ENCODE measurements at regions not wholly inside any gene's neighbourhood (a gene's known extent, or its start where the extent isn't known, plus 50 kb on each side); places are given as distances from the start of the nearest gene placed in this dataset.

DNA sequence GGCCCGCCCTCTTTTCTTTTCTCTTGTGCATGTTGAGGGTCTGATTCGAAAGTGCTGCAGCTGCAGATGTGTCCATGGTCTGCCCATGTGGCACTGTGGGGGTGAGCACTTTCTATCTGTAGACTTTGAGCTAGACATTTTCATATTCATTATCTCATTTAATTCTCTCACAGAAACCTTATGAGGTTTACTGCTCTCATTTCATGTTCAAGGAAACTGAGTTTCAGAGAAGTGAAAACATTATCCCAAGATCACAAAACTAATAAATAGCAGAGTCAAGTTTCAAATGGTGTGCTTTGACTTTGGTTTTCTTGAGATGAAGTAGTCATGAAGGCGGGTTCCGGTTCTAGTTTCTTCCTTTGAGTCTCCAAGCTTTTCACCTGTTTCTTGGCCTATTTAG is 536.5 kb upstream of the ZNF462 start:
- no peak overlapping the region for H3K14ac ChIP-seq (ENCODE audit: insufficient read length)
- no peak overlapping the region for H2BK12ac ChIP-seq (ENCODE audit: low read depth, low read length)
- no peak overlapping the region for H3K4me3 ChIP-seq (ENCODE audit: extremely low read depth in 1 of 4, insufficient read depth in 2 of 4, low read depth in 3 of 4, low read length in 4 of 4)
- ChIA-PET CTCF (ENCODE audit: partially characterized antibody) (interaction anchor here (1.1 kb wide), 1 partner anchor 80 kb away, joined by 3 read pairs; no protein-coding TSS in a partner anchor), POLR2A (ENCODE audit: partially characterized antibody) (no interaction called here)
- H4K91ac ChIP-seq (replicated peaks; ENCODE audit: insufficient read length, low read length): no peak overlapping the region
- H4K20me1 ChIP-seq (replicated peaks in 1 of 2; ENCODE audit: control insufficient read depth in 1 of 2, insufficient read depth in 2 of 2, low read length in 2 of 2): no peaks in the 10 kb centered on the region
- no peak overlapping the region for H3K4me2 ChIP-seq (ENCODE audit: insufficient read depth in 1 of 2, low read depth in 2 of 2, low read length in 2 of 2)
- H3K27me3 ChIP-seq (replicated peaks in 1 of 4; ENCODE audit: control insufficient read depth in 3 of 4, extremely low read depth in 1 of 4, insufficient read depth in 3 of 4, low read length in 3 of 4): no peaks in the 10 kb centered on the region
- H3K9me3 ChIP-seq (ENCODE audit: insufficient read depth in 2 of 2, low read depth in 1 of 2, low read length in 1 of 2): no peaks in the 10 kb centered on the region
- DNase-seq (ENCODE audit: low read depth in 1 of 2, low spot score in 2 of 2): no peak
- no peak overlapping the region for H2BK15ac ChIP-seq (ENCODE audit: low read length)
- H3K36me3 ChIP-seq (ENCODE audit: control insufficient read depth in 2 of 4, insufficient read depth in 4 of 4, low read length in 3 of 4): no peaks in the 10 kb centered on the region
- no peak for FAIRE-seq
- no peaks in the 10 kb centered on the region for H3K79me1 ChIP-seq (ENCODE audit: low read depth, low read length)
- H3K23me2 ChIP-seq (ENCODE audit: low read depth, low read length): no peaks in the 10 kb centered on the region
- H3K23ac ChIP-seq (ENCODE audit: insufficient read length): no peak overlapping the region
- no peak overlapping the region for H2AFZ ChIP-seq (ENCODE audit: low read length)
- H3K18ac ChIP-seq (ENCODE audit: extremely low read depth, low read length): no peak overlapping the region
- no peak overlapping the region for H2BK120ac ChIP-seq (replicated peaks; ENCODE audit: low read depth, low read length)
- H3K4ac ChIP-seq (replicated peaks; ENCODE audit: insufficient read length, low read depth, low read length): no peak overlapping the region
- no peak overlapping the region for H4K8ac ChIP-seq (ENCODE audit: extremely low read depth, insufficient read depth, low read length)
- H2BK20ac ChIP-seq (ENCODE audit: low read length): no peak overlapping the region
- H3K56ac ChIP-seq (replicated peaks; ENCODE audit: insufficient read length, low read depth, low read length): no peak overlapping the region
- H3K4me1 ChIP-seq (replicated peaks in 1 of 4; ENCODE audit: control insufficient read depth in 3 of 4, insufficient read depth in 4 of 4, low read length in 3 of 4): peaks cover 0 to 3% (median 0%) of the 10 kb centered on the region in 4 experiments; a peak in 3 of 7 replicates
- H2BK5ac ChIP-seq (ENCODE audit: low read depth, low read length): no peak overlapping the region
- no peak overlapping the region for H2AK5ac ChIP-seq (ENCODE audit: low read depth, low read length)
- WGBS, 2 experiments (ENCODE audit: extremely low coverage in 1 of 2, insufficient coverage in 1 of 2, insufficient read length in 1 of 2, insufficient replicate concordance in 2 of 2, low coverage in 1 of 2, low lambda C conversion rate in 2 of 2, missing lambda C conversion rate in 1 of 2): 96% methylated on average over 4 of the region's 4 CpGs; no CpG with 5 or more reads in 1 of the 2 experiments
- no peak overlapping the region for H3K27ac ChIP-seq (ENCODE audit: low read depth, low read length)
- no peaks in the 10 kb centered on the region for H3K79me2 ChIP-seq (ENCODE audit: control insufficient read depth in 1 of 2, insufficient read depth in 2 of 2, low read length in 2 of 2)
- H3K9ac ChIP-seq (replicated peaks in 1 of 4; ENCODE audit: extremely low read depth in 1 of 4, low read depth in 3 of 4, low read length in 3 of 4): no peak overlapping the region
- H4K5ac ChIP-seq (ENCODE audit: insufficient read length, low read depth, low read length): no peak overlapping the region
- TF ChIP-seq, protein P1, sequence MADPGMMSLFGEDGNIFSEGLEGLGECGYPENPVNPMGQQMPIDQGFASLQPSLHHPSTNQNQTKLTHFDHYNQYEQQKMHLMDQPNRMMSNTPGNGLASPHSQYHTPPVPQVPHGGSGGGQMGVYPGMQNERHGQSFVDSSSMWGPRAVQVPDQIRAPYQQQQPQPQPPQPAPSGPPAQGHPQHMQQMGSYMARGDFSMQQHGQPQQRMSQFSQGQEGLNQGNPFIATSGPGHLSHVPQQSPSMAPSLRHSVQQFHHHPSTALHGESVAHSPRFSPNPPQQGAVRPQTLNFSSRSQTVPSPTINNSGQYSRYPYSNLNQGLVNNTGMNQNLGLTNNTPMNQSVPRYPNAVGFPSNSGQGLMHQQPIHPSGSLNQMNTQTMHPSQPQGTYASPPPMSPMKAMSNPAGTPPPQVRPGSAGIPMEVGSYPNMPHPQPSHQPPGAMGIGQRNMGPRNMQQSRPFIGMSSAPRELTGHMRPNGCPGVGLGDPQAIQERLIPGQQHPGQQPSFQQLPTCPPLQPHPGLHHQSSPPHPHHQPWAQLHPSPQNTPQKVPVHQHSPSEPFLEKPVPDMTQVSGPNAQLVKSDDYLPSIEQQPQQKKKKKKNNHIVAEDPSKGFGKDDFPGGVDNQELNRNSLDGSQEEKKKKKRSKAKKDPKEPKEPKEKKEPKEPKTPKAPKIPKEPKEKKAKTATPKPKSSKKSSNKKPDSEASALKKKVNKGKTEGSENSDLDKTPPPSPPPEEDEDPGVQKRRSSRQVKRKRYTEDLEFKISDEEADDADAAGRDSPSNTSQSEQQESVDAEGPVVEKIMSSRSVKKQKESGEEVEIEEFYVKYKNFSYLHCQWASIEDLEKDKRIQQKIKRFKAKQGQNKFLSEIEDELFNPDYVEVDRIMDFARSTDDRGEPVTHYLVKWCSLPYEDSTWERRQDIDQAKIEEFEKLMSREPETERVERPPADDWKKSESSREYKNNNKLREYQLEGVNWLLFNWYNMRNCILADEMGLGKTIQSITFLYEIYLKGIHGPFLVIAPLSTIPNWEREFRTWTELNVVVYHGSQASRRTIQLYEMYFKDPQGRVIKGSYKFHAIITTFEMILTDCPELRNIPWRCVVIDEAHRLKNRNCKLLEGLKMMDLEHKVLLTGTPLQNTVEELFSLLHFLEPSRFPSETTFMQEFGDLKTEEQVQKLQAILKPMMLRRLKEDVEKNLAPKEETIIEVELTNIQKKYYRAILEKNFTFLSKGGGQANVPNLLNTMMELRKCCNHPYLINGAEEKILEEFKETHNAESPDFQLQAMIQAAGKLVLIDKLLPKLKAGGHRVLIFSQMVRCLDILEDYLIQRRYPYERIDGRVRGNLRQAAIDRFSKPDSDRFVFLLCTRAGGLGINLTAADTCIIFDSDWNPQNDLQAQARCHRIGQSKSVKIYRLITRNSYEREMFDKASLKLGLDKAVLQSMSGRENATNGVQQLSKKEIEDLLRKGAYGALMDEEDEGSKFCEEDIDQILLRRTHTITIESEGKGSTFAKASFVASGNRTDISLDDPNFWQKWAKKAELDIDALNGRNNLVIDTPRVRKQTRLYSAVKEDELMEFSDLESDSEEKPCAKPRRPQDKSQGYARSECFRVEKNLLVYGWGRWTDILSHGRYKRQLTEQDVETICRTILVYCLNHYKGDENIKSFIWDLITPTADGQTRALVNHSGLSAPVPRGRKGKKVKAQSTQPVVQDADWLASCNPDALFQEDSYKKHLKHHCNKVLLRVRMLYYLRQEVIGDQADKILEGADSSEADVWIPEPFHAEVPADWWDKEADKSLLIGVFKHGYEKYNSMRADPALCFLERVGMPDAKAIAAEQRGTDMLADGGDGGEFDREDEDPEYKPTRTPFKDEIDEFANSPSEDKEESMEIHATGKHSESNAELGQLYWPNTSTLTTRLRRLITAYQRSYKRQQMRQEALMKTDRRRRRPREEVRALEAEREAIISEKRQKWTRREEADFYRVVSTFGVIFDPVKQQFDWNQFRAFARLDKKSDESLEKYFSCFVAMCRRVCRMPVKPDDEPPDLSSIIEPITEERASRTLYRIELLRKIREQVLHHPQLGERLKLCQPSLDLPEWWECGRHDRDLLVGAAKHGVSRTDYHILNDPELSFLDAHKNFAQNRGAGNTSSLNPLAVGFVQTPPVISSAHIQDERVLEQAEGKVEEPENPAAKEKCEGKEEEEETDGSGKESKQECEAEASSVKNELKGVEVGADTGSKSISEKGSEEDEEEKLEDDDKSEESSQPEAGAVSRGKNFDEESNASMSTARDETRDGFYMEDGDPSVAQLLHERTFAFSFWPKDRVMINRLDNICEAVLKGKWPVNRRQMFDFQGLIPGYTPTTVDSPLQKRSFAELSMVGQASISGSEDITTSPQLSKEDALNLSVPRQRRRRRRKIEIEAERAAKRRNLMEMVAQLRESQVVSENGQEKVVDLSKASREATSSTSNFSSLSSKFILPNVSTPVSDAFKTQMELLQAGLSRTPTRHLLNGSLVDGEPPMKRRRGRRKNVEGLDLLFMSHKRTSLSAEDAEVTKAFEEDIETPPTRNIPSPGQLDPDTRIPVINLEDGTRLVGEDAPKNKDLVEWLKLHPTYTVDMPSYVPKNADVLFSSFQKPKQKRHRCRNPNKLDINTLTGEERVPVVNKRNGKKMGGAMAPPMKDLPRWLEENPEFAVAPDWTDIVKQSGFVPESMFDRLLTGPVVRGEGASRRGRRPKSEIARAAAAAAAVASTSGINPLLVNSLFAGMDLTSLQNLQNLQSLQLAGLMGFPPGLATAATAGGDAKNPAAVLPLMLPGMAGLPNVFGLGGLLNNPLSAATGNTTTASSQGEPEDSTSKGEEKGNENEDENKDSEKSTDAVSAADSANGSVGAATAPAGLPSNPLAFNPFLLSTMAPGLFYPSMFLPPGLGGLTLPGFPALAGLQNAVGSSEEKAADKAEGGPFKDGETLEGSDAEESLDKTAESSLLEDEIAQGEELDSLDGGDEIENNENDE (IDR thresholded peaks at IDR 0.05; ENCODE audit: insufficient replicate concordance, low read length): no peak

Measured in H1 (cell line).